ENCODE measurements at regions not wholly inside any gene's neighbourhood (a gene's known extent, or its start where the extent isn't known, plus 50 kb on each side); places are given as distances from the start of the nearest gene placed in this dataset.

DNA sequence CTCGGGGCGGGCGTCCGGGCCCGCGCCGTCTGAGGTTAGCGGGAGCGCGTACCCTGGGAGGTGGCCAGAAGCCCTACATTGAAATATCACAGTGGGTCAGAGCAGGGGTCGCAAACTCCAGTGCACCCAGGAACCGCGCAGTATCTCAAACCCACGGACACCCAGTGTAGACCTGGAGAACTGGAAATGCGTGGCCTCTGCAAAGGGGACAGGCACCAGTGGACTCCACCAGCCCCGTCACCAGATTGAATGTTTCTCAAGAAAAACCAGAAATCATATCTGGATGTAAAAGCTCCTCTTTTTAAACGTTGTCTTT lies 117.6 kb upstream of the SMIM23 start:
- no peak for DNase-seq

More for the DNA sequence above, 117.6 kb upstream of the SMIM23 start:
- Histone ChIP-seq H3K27ac (ENCODE audit: insufficient read depth, low read length) (no peak overlapping the region), H3K9me3 (ENCODE audit: control insufficient read depth, insufficient read depth, low read length) (no peaks in the 10 kb centered on the region), H4K20me1 (ENCODE audit: insufficient read depth, low read length) (no peaks in the 10 kb centered on the region), H3K9ac (ENCODE audit: low read depth, low read length) (no peak overlapping the region), H3K79me1 (ENCODE audit: low read depth in 1 of 2, low read length in 2 of 2) (no peaks in the 10 kb centered on the region), H2BK15ac (ENCODE audit: low read depth, low read length) (no peak overlapping the region), H4K91ac (ENCODE audit: insufficient read depth, low read depth, low read length) (no peak overlapping the region), H2AFZ (replicated peaks; ENCODE audit: low read length, poor library complexity) (peak overlapping the region; percentile 79), H3K18ac (ENCODE audit: low read depth, low read length) (no peak overlapping the region; the same call in 1 of the 2 replicates), H3K9me1 (ENCODE audit: insufficient read depth, low read length) (no peaks in the 10 kb centered on the region; the same call in 1 of the 2 replicates), H3K4me3 (ENCODE audit: insufficient read depth, low read depth, low read length) (no peak overlapping the region), H3K36me3 (ENCODE audit: control insufficient read depth, insufficient read depth, low read length) (no peaks in the 10 kb centered on the region), H3K56ac (ENCODE audit: extremely low read depth, insufficient read depth, low read length) (no peak overlapping the region), H3K27me3 (ENCODE audit: control insufficient read depth, insufficient read depth, low read length) (peaks cover 7% of the 10 kb centered on the region), H2BK120ac (ENCODE audit: low read depth, low read length) (peak overlapping the region; percentile 68), H3K4me2 (ENCODE audit: low read depth, low read length) (no peak overlapping the region), H2BK5ac (ENCODE audit: low read depth, low read length, poor library complexity, severe bottlenecking) (no peak overlapping the region), H4K5ac (ENCODE audit: low read depth, low read length) (no peak overlapping the region), H2BK20ac (ENCODE audit: low read depth, low read length) (no peak overlapping the region), H3K23ac (ENCODE audit: low read depth, low read length) (no peak overlapping the region), H4K8ac (ENCODE audit: low read depth in 2 of 2, low read length in 2 of 2) (peak overlapping the region in 1 of 2 experiments; percentile 47; a peak in 1 of 4 replicates), H2AK5ac (ENCODE audit: low read depth, low read length) (no peak overlapping the region), H3K4me1 (ENCODE audit: control insufficient read depth, insufficient read depth, low read length) (0 out of 2 replicates have a peak, but pooled peaks cover 2% of the 10 kb centered on the region), H2AK9ac (replicated peaks; ENCODE audit: low read depth, low read length, poor library complexity) (no peak overlapping the region), H3K14ac (replicated peaks; ENCODE audit: low read depth, low read length) (no peak overlapping the region), H3K4ac (ENCODE audit: low read depth, low read length) (peak overlapping the region; percentile 52; the same call in 1 of the 2 replicates)
- ChIA-PET CTCF (interaction anchor here (0.6 to 1.6 kb wide), 2 partner anchors 13 to 38 kb away, joined by 3 to 4 read pairs; no protein-coding TSS in a partner anchor), POLR2A (ENCODE audit: unreplicated experiment) (interaction anchor here (0.6 kb wide), 1 partner anchor 36 kb away, joined by 4 read pairs; no protein-coding TSS in a partner anchor)
- TF ChIP-seq MAFK (IDR thresholded peaks at IDR 0.05; ENCODE audit: low read depth, low read length) = no peak
- no peak for TF ChIP-seq MAZ (IDR thresholded peaks at IDR 0.05; ENCODE audit: borderline replicate concordance, low read depth, low read length)
- TF ChIP-seq CEBPB (IDR thresholded peaks at IDR 0.05; ENCODE audit: low read depth, low read length) = no peak
- TF ChIP-seq POLR2A (IDR thresholded peaks at IDR 0.05; ENCODE audit: low read depth, low read length) = no peak
- TF ChIP-seq MXI1 (IDR thresholded peaks at IDR 0.05; ENCODE audit: borderline replicate concordance, low read depth, low read length) = no peak
- TF ChIP-seq SMC3 (IDR thresholded peaks at IDR 0.05; ENCODE audit: low read depth, low read length) = no peak
- WGBS, 2 experiments (ENCODE audit: extremely low coverage in 2 of 2, insufficient read length in 1 of 2) = 58% methylated on average over 14 of the region's 17 CpGs; no CpG with 5 or more reads in 1 of the 2 experiments
- dilution Hi-C loops (cut with HindIII; ENCODE audit: low sequenced_read_pairs, unreplicated experiment) (no loop called here), in situ Hi-C loops (cut with MboI; ENCODE audit: low sequenced_read_pairs) (no loop called here), intact Hi-C loops (cut with micrococcal nuclease) (no loop called here)
- no peak; the same call in 1 of the 2 replicates for ATAC-seq (ENCODE audit: low read depth)
- no TSS peak for BruUV-seq (replicated peaks)
